NB4 (cell line): ENCODE measurements at regions not wholly inside any gene's neighbourhood (a gene's known extent, or its start where the extent isn't known, plus 50 kb on each side); places are given as distances from the start of the nearest gene placed in this dataset.

Source experiments
- DNase-seq: peaks from one replicate; pipeline ENCODE4 v3.0.0; 2010; ENCODE audit warnings: low read depth
- H3K4me3 ChIP-seq: one replicate; pipeline ENCODE4 v1.5.1; 2011; ENCODE audit warnings: mild to moderate bottlenecking, low read depth, low read length, moderate library complexity
- MYC ChIP-seq: IDR thresholded peaks from 2 replicates; pipeline ENCODE4 v1.6.1; 2011; ENCODE audit warnings: low read depth, low read length
- POLR2A ChIP-seq: IDR thresholded peaks from 2 replicates; pipeline ENCODE4 v1.6.1; 2011; ENCODE audit warnings: mild to moderate bottlenecking; ENCODE audit not compliant: insufficient read length; ENCODE audit errors: extremely low read depth
- TF ChIP-seq, protein P1 (sequence below): IDR thresholded peaks from 2 replicates; pipeline ENCODE4 v1.6.1; 2011; ENCODE audit warnings: low read depth, low read length
- TF ChIP-seq, protein P2 (sequence below): IDR thresholded peaks from one replicate; pipeline ENCODE4 v1.5.1; 2012; ENCODE audit warnings: low read depth, low read length

GRCh38 chr17:15882058-15882720, 62.7 kb upstream of the ADORA2B start:
- H3K4me3 ChIP-seq: no peak overlapping the region
- DNase-seq: peak; percentile 18
- TF ChIP-seq, protein P1, sequence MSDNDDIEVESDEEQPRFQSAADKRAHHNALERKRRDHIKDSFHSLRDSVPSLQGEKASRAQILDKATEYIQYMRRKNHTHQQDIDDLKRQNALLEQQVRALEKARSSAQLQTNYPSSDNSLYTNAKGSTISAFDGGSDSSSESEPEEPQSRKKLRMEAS: no peak
- TF ChIP-seq MYC (no peak), POLR2A (no peak)
- TF ChIP-seq, protein P2, sequence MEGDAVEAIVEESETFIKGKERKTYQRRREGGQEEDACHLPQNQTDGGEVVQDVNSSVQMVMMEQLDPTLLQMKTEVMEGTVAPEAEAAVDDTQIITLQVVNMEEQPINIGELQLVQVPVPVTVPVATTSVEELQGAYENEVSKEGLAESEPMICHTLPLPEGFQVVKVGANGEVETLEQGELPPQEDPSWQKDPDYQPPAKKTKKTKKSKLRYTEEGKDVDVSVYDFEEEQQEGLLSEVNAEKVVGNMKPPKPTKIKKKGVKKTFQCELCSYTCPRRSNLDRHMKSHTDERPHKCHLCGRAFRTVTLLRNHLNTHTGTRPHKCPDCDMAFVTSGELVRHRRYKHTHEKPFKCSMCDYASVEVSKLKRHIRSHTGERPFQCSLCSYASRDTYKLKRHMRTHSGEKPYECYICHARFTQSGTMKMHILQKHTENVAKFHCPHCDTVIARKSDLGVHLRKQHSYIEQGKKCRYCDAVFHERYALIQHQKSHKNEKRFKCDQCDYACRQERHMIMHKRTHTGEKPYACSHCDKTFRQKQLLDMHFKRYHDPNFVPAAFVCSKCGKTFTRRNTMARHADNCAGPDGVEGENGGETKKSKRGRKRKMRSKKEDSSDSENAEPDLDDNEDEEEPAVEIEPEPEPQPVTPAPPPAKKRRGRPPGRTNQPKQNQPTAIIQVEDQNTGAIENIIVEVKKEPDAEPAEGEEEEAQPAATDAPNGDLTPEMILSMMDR: no peak

DNA sequence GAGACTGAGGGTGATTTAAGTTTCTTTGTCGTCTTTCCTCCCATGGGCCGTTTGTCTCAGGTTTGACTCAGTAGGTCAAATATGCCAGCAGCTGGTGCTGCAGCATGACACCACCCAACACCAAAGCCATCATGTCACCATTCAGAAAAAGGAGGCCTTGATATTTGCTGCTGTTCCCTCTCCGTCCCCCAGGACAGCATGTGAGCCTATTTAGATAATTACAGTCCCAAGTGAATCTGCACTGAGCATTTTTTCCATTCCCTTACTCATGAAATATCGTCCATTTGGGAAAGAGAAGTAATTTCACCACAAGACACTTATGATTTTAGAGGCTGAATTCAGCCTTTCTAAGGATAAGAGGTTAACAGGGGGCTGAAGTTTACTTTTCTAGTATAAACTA, 62.2 kb upstream of the ADORA2B start:
- no peak for TF ChIP-seq MYC
- no peak for TF ChIP-seq POLR2A
- TF ChIP-seq, protein P1: no peak
- TF ChIP-seq, protein P2: no peak
- no peak overlapping the region for H3K4me3 ChIP-seq
- DNase-seq: no peak

GRCh38 chr17:15883617-15884111, 61.3 kb upstream of the ADORA2B start:
- DNase-seq: peak; percentile 91
- H3K4me3 ChIP-seq: no peak overlapping the region
- TF ChIP-seq POLR2A (peak; percentile 71), MYC (peak; percentile 85)
- TF ChIP-seq, protein P1: peak; percentile 83
- TF ChIP-seq, protein P2: no peak

- TF ChIP-seq, protein P1: no peak
- TF ChIP-seq MYC: no peak
- no peak for TF ChIP-seq POLR2A
- TF ChIP-seq, protein P2: no peak
- no peak for DNase-seq
Measured at GRCh38 chr17:15884731-15885130, 60.2 kb upstream of the ADORA2B start.

GRCh38 chr17:15885770-15886169, 59.2 kb upstream of the ADORA2B start:
- peak; percentile 34 for DNase-seq

More at GRCh38 chr17:15884731-15885130, 60.2 kb upstream of the ADORA2B start:
- no peak overlapping the region for H3K4me3 ChIP-seq

More at GRCh38 chr17:15885770-15886169, 59.2 kb upstream of the ADORA2B start:
- no peak overlapping the region for H3K4me3 ChIP-seq
- TF ChIP-seq POLR2A: no peak
- TF ChIP-seq, protein P2: no peak
- TF ChIP-seq, protein P1: no peak
- TF ChIP-seq MYC: no peak
